ENCODE measurements at regions not wholly inside any gene's neighbourhood (a gene's known extent, or its start where the extent isn't known, plus 50 kb on each side); places are given as distances from the start of the nearest gene placed in this dataset.

- H3K9me3 ChIP-seq (ENCODE audit: control insufficient read depth, low read length), result no peaks in the 10 kb centered on the region
- peaks cover 0 to 60% of the 10 kb centered on the region in 2 experiments for H3K27me3 ChIP-seq (ENCODE audit: control insufficient read depth in 1 of 2, insufficient read depth in 1 of 2, low read length in 2 of 2)
- no peak overlapping the region for H4K91ac ChIP-seq (ENCODE audit: low read length)
- no peak overlapping the region for H4K8ac ChIP-seq (ENCODE audit: low read length)
- H3K79me1 ChIP-seq (replicated peaks; ENCODE audit: low read length, poor library complexity, severe bottlenecking), result no peaks in the 10 kb centered on the region
- no peak overlapping the region for H3K14ac ChIP-seq (ENCODE audit: low read length in 2 of 2)
- no peak overlapping the region for H2BK5ac ChIP-seq (ENCODE audit: low read depth, low read length, poor library complexity, severe bottlenecking)
- no peak overlapping the region for H3K23ac ChIP-seq (ENCODE audit: low read length in 2 of 2)
- no peak overlapping the region for H2AFZ ChIP-seq (ENCODE audit: low read depth, low read length)
- H3K4me2 ChIP-seq (ENCODE audit: low read length, poor library complexity, severe bottlenecking), result no peak overlapping the region
- no peak overlapping the region for H3K9ac ChIP-seq (ENCODE audit: low read length)
- no peak overlapping the region for H2AK5ac ChIP-seq (ENCODE audit: low read length, severe bottlenecking)
- no peak overlapping the region for H2BK12ac ChIP-seq (ENCODE audit: low read length in 2 of 2)
- no peak overlapping the region for H3K18ac ChIP-seq (ENCODE audit: low read depth in 1 of 2, low read length in 2 of 2)
- H3K4ac ChIP-seq (ENCODE audit: low read depth in 1 of 2, low read length in 2 of 2), result no peak overlapping the region
- no peak overlapping the region for H2BK120ac ChIP-seq (ENCODE audit: low read depth, low read length)
- H3K27ac ChIP-seq (ENCODE audit: low read length, poor library complexity, severe bottlenecking), result no peak overlapping the region
- WGBS, result 78% methylated on average over 6 of the region's 8 CpGs
- H3K4me3 ChIP-seq (ENCODE audit: insufficient read depth in 1 of 2, low read depth in 1 of 2, low read length in 2 of 2), result no peak overlapping the region
- H2BK15ac ChIP-seq (ENCODE audit: low read depth, poor library complexity, severe bottlenecking), result no peak overlapping the region
- no peaks in the 10 kb centered on the region for H3K36me3 ChIP-seq (ENCODE audit: control insufficient read depth in 1 of 2, insufficient read depth in 2 of 2, low read depth in 1 of 2, low read length in 2 of 2)
- H3K4me1 ChIP-seq (ENCODE audit: control insufficient read depth, insufficient read depth, low read depth, low read length), result peaks cover 4% of the 10 kb centered on the region
- no peak for DNase-seq
These were observed 226.1 kb downstream of the BCOR start for GRCh38 chrX:39871648-39872047.

- H3K4ac ChIP-seq (ENCODE audit: low read depth in 1 of 2, low read length in 2 of 2), result no peak overlapping the region
- peaks cover 4% of the 10 kb centered on the region for H3K4me1 ChIP-seq (ENCODE audit: control insufficient read depth, insufficient read depth, low read depth, low read length)
- H2BK120ac ChIP-seq (ENCODE audit: low read depth, low read length), result no peak overlapping the region
- H4K8ac ChIP-seq (ENCODE audit: low read length), result no peak overlapping the region
- H3K4me3 ChIP-seq (ENCODE audit: insufficient read depth in 1 of 2, low read depth in 1 of 2, low read length in 2 of 2), result no peak overlapping the region
- no peak overlapping the region for H3K27ac ChIP-seq (ENCODE audit: low read length, poor library complexity, severe bottlenecking)
- H3K4me2 ChIP-seq (ENCODE audit: low read length, poor library complexity, severe bottlenecking), result no peak overlapping the region
- H2BK12ac ChIP-seq (ENCODE audit: low read length in 2 of 2), result no peak overlapping the region
- no peak overlapping the region for H3K23ac ChIP-seq (ENCODE audit: low read length in 2 of 2)
- DNase-seq, result no peak
- no peak overlapping the region for H3K9ac ChIP-seq (ENCODE audit: low read length)
- no peak overlapping the region for H2BK15ac ChIP-seq (ENCODE audit: low read depth, poor library complexity, severe bottlenecking)
- H3K27me3 ChIP-seq (ENCODE audit: control insufficient read depth in 1 of 2, insufficient read depth in 1 of 2, low read length in 2 of 2), result peaks cover 0 to 58% of the 10 kb centered on the region in 2 experiments
- no peak overlapping the region for H3K18ac ChIP-seq (ENCODE audit: low read depth in 1 of 2, low read length in 2 of 2)
- H3K9me3 ChIP-seq (ENCODE audit: control insufficient read depth, low read length), result no peaks in the 10 kb centered on the region
- H3K79me1 ChIP-seq (replicated peaks; ENCODE audit: low read length, poor library complexity, severe bottlenecking), result no peaks in the 10 kb centered on the region
- H3K36me3 ChIP-seq (ENCODE audit: control insufficient read depth in 1 of 2, insufficient read depth in 2 of 2, low read depth in 1 of 2, low read length in 2 of 2), result no peaks in the 10 kb centered on the region
- 100% methylated on average over 3 of the region's 5 CpGs for WGBS
- H2AFZ ChIP-seq (ENCODE audit: low read depth, low read length), result no peak overlapping the region
- H2BK5ac ChIP-seq (ENCODE audit: low read depth, low read length, poor library complexity, severe bottlenecking), result no peak overlapping the region
- H2AK5ac ChIP-seq (ENCODE audit: low read length, severe bottlenecking), result no peak overlapping the region
- H4K91ac ChIP-seq (ENCODE audit: low read length), result no peak overlapping the region
- no peak overlapping the region for H3K14ac ChIP-seq (ENCODE audit: low read length in 2 of 2)
These were observed 224.6 kb downstream of the BCOR start for GRCh38 chrX:39873117-39873516.

- Histone ChIP-seq H3K27me3 (ENCODE audit: control insufficient read depth in 1 of 2, insufficient read depth in 1 of 2, low read length in 2 of 2) (peaks cover 0 to 53% of the 10 kb centered on the region in 2 experiments), H2BK5ac (ENCODE audit: low read depth, low read length, poor library complexity, severe bottlenecking) (no peak overlapping the region), H3K9me3 (ENCODE audit: control insufficient read depth, low read length) (no peaks in the 10 kb centered on the region), H3K4ac (ENCODE audit: low read depth in 1 of 2, low read length in 2 of 2) (no peak overlapping the region), H4K91ac (ENCODE audit: low read length) (no peak overlapping the region), H3K27ac (ENCODE audit: low read length, poor library complexity, severe bottlenecking) (no peak overlapping the region), H3K9ac (ENCODE audit: low read length) (no peak overlapping the region), H3K4me3 (ENCODE audit: insufficient read depth in 1 of 2, low read depth in 1 of 2, low read length in 2 of 2) (no peak overlapping the region), H3K36me3 (ENCODE audit: control insufficient read depth in 1 of 2, insufficient read depth in 2 of 2, low read depth in 1 of 2, low read length in 2 of 2) (no peaks in the 10 kb centered on the region), H2BK15ac (ENCODE audit: low read depth, poor library complexity, severe bottlenecking) (no peak overlapping the region), H3K79me1 (replicated peaks; ENCODE audit: low read length, poor library complexity, severe bottlenecking) (no peaks in the 10 kb centered on the region), H2AK5ac (ENCODE audit: low read length, severe bottlenecking) (no peak overlapping the region), H2BK120ac (ENCODE audit: low read depth, low read length) (no peak overlapping the region), H3K4me1 (ENCODE audit: control insufficient read depth, insufficient read depth, low read depth, low read length) (peaks cover 4% of the 10 kb centered on the region), H4K8ac (ENCODE audit: low read length) (no peak overlapping the region), H2AFZ (ENCODE audit: low read depth, low read length) (no peak overlapping the region), H3K23ac (ENCODE audit: low read length in 2 of 2) (no peak overlapping the region), H3K4me2 (ENCODE audit: low read length, poor library complexity, severe bottlenecking) (no peak overlapping the region), H3K14ac (ENCODE audit: low read length in 2 of 2) (no peak overlapping the region), H2BK12ac (ENCODE audit: low read length in 2 of 2) (no peak overlapping the region), H3K18ac (ENCODE audit: low read depth in 1 of 2, low read length in 2 of 2) (no peak overlapping the region)
- no peak for DNase-seq
- 85% methylated on average over 5 of the region's 5 CpGs for WGBS
These were observed 223.4 kb downstream of the BCOR start for GRCh38 chrX:39874202-39874816.

GRCh38 chrX:39875834-39876628 lies 221.7 kb downstream of the BCOR start:
- H2AFZ ChIP-seq (ENCODE audit: low read depth, low read length), result no peak overlapping the region
- no peaks in the 10 kb centered on the region for H3K79me1 ChIP-seq (replicated peaks; ENCODE audit: low read length, poor library complexity, severe bottlenecking)
- H3K27me3 ChIP-seq (ENCODE audit: control insufficient read depth in 1 of 2, insufficient read depth in 1 of 2, low read length in 2 of 2), result peaks cover 0 to 46% of the 10 kb centered on the region in 2 experiments
- H3K4me2 ChIP-seq (ENCODE audit: low read length, poor library complexity, severe bottlenecking), result no peak overlapping the region
- H3K18ac ChIP-seq (ENCODE audit: low read depth in 1 of 2, low read length in 2 of 2), result no peak overlapping the region
- WGBS, result 64% methylated on average over 10 of the region's 15 CpGs
- no peak overlapping the region for H2BK15ac ChIP-seq (ENCODE audit: low read depth, poor library complexity, severe bottlenecking)
- H3K9me3 ChIP-seq (ENCODE audit: control insufficient read depth, low read length), result no peaks in the 10 kb centered on the region
- H3K9ac ChIP-seq (ENCODE audit: low read length), result no peak overlapping the region
- H2AK5ac ChIP-seq (ENCODE audit: low read length, severe bottlenecking), result no peak overlapping the region
- no peak overlapping the region for H2BK5ac ChIP-seq (ENCODE audit: low read depth, low read length, poor library complexity, severe bottlenecking)
- no peak overlapping the region for H4K8ac ChIP-seq (ENCODE audit: low read length)
- H2BK12ac ChIP-seq (ENCODE audit: low read length in 2 of 2), result no peak overlapping the region
- DNase-seq, result no peak
- no peaks in the 10 kb centered on the region for H3K4me1 ChIP-seq (ENCODE audit: control insufficient read depth, insufficient read depth, low read depth, low read length)
- no peak overlapping the region for H2BK120ac ChIP-seq (ENCODE audit: low read depth, low read length)
- no peak overlapping the region for H3K4me3 ChIP-seq (ENCODE audit: insufficient read depth in 1 of 2, low read depth in 1 of 2, low read length in 2 of 2)
- no peak overlapping the region for H3K23ac ChIP-seq (ENCODE audit: low read length in 2 of 2)
- H3K14ac ChIP-seq (ENCODE audit: low read length in 2 of 2), result no peak overlapping the region
- H3K27ac ChIP-seq (ENCODE audit: low read length, poor library complexity, severe bottlenecking), result no peak overlapping the region
- H4K91ac ChIP-seq (ENCODE audit: low read length), result no peak overlapping the region
- H3K36me3 ChIP-seq (ENCODE audit: control insufficient read depth in 1 of 2, insufficient read depth in 2 of 2, low read depth in 1 of 2, low read length in 2 of 2), result no peaks in the 10 kb centered on the region
- no peak overlapping the region for H3K4ac ChIP-seq (ENCODE audit: low read depth in 1 of 2, low read length in 2 of 2)
